SK-N-SH treated with all-trans-retinoic acid at 6 μM for 48 hours (cell line): ENCODE measurements at regions not wholly inside any gene's neighbourhood (a gene's known extent, or its start where the extent isn't known, plus 50 kb on each side); places are given as distances from the start of the nearest gene placed in this dataset.

ENCODE experiments used
- ATAC-seq: fragments of 200-7000 bp; cut with Tn5 transposase; 3 replicates; pipeline ENCODE4 v1.9.1; 2020; ENCODE audit warnings: mild to moderate bottlenecking, moderate library complexity
- ARNTL ChIP-seq: fragments of 450-650 bp; formaldehyde crosslinking; IDR thresholded peaks from 2 replicates; pipeline ENCODE4 v1.5.0; 2020; ENCODE audit warnings: low read depth, mild to moderate bottlenecking, moderate library complexity, borderline replicate concordance
- BACH2 ChIP-seq: fragments of 250-450 bp; sonication (Bioruptor Pico); IDR thresholded peaks from 2 replicates; pipeline ENCODE4 v1.9.0; 2021; ENCODE audit warnings: mild to moderate bottlenecking, borderline replicate concordance
- CSDC2 ChIP-seq: fragments of 250-450 bp; sonication (Bioruptor Pico); IDR thresholded peaks from 2 replicates; pipeline ENCODE4 v1.5.0; 2020; ENCODE audit warnings: mild to moderate bottlenecking, moderate library complexity
- ESRRG ChIP-seq: fragments of 250-450 bp; sonication (Bioruptor Pico); IDR thresholded peaks from 2 replicates; pipeline ENCODE4 v1.6.1; 2021; ENCODE audit warnings: mild to moderate bottlenecking
- GLIS3 ChIP-seq: fragments of 250-450 bp; sonication (Bioruptor Pico); IDR thresholded peaks from 2 replicates; pipeline ENCODE4 v1.5.0; 2020; ENCODE audit warnings: mild to moderate bottlenecking, moderate library complexity
- ISL1 ChIP-seq: fragments of 250-450 bp; sonication (Bioruptor Pico); IDR thresholded peaks from 2 replicates; pipeline ENCODE4 v2.1.2; 2022; ENCODE audit warnings: mild to moderate bottlenecking, moderate library complexity
- OSR1 ChIP-seq: fragments of 250-450 bp; sonication (Bioruptor Pico); IDR thresholded peaks from 2 replicates; pipeline ENCODE4 v1.8.0; 2022; ENCODE audit warnings: moderate library complexity, mild to moderate bottlenecking, inconsistent platforms
- PATZ1 ChIP-seq: fragments of 250-450 bp; sonication (Bioruptor Pico); IDR thresholded peaks from 2 replicates; pipeline ENCODE4 v1.8.0; 2020; ENCODE audit warnings: mild to moderate bottlenecking, moderate library complexity, borderline replicate concordance
- PPARA ChIP-seq: fragments of 250-450 bp; sonication (Bioruptor Pico); IDR thresholded peaks from 2 replicates; pipeline ENCODE4 v1.5.0; 2020; ENCODE audit warnings: mild to moderate bottlenecking, borderline replicate concordance
- RARB ChIP-seq: fragments of 250-450 bp; sonication (Bioruptor Pico); IDR thresholded peaks from 2 replicates; pipeline ENCODE4 v1.8.0; 2021; ENCODE audit warnings: mild to moderate bottlenecking, moderate library complexity
- SNAI2 ChIP-seq: fragments of 250-450 bp; sonication (Bioruptor Pico); IDR thresholded peaks from 2 replicates; pipeline ENCODE4 v1.5.0; 2020; ENCODE audit warnings: mild to moderate bottlenecking, moderate library complexity
- TCF4 ChIP-seq: fragments of 250-450 bp; sonication (Bioruptor Pico); IDR thresholded peaks from 2 replicates; pipeline ENCODE4 v1.8.0; 2021; ENCODE audit warnings: mild to moderate bottlenecking, moderate library complexity, borderline replicate concordance
- TOX ChIP-seq: fragments of 250-450 bp; sonication (Bioruptor Pico); IDR thresholded peaks from 2 replicates; pipeline ENCODE4 v1.8.0; 2021; ENCODE audit warnings: mild to moderate bottlenecking, moderate library complexity, borderline replicate concordance
- ZC3H10 ChIP-seq: fragments of 250-450 bp; sonication (Bioruptor Pico); IDR thresholded peaks from 2 replicates; pipeline ENCODE4 v1.5.1; 2021; ENCODE audit warnings: mild to moderate bottlenecking, moderate library complexity
- ZFP30 ChIP-seq: fragments of 450-650 bp; formaldehyde crosslinking; IDR thresholded peaks from 2 replicates; pipeline ENCODE4 v1.5.0; 2022; ENCODE audit warnings: mild to moderate bottlenecking, moderate library complexity
- ZNF565 ChIP-seq: fragments of 450-650 bp; formaldehyde crosslinking; conservative IDR thresholded peaks from 2 replicates; pipeline ENCODE4 v1.5.0; 2020; ENCODE audit warnings: low read depth, mild to moderate bottlenecking, moderate library complexity
- ZNF70 ChIP-seq: fragments of 450-650 bp; formaldehyde crosslinking; IDR thresholded peaks from 2 replicates; pipeline ENCODE4 v1.5.0; 2020; ENCODE audit warnings: mild to moderate bottlenecking, moderate library complexity
- ZNF8 ChIP-seq: fragments of 450-650 bp; formaldehyde crosslinking; IDR thresholded peaks from 2 replicates; pipeline ENCODE4 v1.5.0; 2020; ENCODE audit warnings: mild to moderate bottlenecking, moderate library complexity
- TF ChIP-seq, protein P1 (sequence below): fragments of 250-450 bp; sonication (Bioruptor Pico); IDR thresholded peaks from 2 replicates; pipeline ENCODE4 v1.5.0; 2020; ENCODE audit warnings: mild to moderate bottlenecking, moderate library complexity
- TF ChIP-seq, protein P2 (sequence below): fragments of 250-450 bp; sonication (Bioruptor Pico); IDR thresholded peaks from 2 replicates; pipeline ENCODE4 v1.8.0; 2021; ENCODE audit warnings: low read depth, mild to moderate bottlenecking, moderate library complexity, borderline replicate concordance
- TF ChIP-seq, protein P3 (sequence below): fragments of 250-450 bp; sonication (Bioruptor Pico); IDR thresholded peaks from 2 replicates; pipeline ENCODE4 v1.5.1; 2020; ENCODE audit warnings: low read depth, mild to moderate bottlenecking, moderate library complexity

DNA sequence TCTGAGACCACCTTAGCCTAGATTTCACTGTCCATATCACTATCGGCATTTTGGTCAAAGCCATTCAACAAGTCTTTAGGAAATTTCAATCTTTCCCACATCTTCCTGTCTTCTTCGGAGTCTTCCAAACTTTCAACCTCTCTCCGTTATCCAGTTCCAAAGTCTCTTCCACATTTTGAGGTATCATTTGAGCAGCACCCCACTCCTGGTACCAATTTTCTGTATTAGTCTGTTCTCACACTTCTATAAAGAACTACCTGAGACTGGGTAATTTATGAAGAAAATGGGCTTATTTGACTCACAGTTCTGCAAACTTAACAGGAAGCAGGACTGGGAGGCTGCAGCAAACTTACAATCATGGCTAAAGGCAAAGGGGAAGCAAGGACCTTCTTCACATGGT lies 215.5 kb downstream of the CYLC2 start:
- no peak for ATAC-seq
- TF ChIP-seq GLIS3 (CRISPR knock-in tag) = no peak
- no peak for TF ChIP-seq ZC3H10 (CRISPR knock-in tag)
- TF ChIP-seq SNAI2 = no peak
- no peak for TF ChIP-seq ZNF70 (CRISPR knock-in tag)
- TF ChIP-seq ARNTL = no peak
- no peak for TF ChIP-seq OSR1 (CRISPR knock-in tag)
- TF ChIP-seq, protein P1, sequence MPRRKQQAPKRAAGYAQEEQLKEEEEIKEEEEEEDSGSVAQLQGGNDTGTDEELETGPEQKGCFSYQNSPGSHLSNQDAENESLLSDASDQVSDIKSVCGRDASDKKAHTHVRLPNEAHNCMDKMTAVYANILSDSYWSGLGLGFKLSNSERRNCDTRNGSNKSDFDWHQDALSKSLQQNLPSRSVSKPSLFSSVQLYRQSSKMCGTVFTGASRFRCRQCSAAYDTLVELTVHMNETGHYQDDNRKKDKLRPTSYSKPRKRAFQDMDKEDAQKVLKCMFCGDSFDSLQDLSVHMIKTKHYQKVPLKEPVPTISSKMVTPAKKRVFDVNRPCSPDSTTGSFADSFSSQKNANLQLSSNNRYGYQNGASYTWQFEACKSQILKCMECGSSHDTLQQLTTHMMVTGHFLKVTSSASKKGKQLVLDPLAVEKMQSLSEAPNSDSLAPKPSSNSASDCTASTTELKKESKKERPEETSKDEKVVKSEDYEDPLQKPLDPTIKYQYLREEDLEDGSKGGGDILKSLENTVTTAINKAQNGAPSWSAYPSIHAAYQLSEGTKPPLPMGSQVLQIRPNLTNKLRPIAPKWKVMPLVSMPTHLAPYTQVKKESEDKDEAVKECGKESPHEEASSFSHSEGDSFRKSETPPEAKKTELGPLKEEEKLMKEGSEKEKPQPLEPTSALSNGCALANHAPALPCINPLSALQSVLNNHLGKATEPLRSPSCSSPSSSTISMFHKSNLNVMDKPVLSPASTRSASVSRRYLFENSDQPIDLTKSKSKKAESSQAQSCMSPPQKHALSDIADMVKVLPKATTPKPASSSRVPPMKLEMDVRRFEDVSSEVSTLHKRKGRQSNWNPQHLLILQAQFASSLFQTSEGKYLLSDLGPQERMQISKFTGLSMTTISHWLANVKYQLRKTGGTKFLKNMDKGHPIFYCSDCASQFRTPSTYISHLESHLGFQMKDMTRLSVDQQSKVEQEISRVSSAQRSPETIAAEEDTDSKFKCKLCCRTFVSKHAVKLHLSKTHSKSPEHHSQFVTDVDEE = no peak
- no peak for TF ChIP-seq CSDC2 (CRISPR knock-in tag)
- TF ChIP-seq, all 23 proteins: peak for 0

DNA sequence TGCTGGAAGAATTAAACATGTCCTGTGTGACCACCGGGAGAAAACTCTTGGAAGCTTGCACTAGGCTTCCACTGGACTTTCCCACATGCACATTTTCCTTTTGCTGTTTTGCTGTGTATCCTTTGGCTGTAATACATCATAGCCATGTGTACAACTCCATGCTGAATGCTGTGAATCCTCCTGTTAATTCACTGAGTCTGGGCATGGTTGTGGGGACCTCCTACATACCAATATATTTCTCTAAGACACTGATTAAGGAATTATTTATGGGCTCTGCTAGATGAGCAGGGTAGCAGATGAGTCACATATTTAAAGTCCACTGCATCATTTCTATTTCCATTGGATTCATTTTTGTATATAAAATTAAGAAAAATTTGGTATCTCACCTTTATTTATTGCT lies 220.1 kb downstream of the CYLC2 start:
- no peak for ATAC-seq

DNA sequence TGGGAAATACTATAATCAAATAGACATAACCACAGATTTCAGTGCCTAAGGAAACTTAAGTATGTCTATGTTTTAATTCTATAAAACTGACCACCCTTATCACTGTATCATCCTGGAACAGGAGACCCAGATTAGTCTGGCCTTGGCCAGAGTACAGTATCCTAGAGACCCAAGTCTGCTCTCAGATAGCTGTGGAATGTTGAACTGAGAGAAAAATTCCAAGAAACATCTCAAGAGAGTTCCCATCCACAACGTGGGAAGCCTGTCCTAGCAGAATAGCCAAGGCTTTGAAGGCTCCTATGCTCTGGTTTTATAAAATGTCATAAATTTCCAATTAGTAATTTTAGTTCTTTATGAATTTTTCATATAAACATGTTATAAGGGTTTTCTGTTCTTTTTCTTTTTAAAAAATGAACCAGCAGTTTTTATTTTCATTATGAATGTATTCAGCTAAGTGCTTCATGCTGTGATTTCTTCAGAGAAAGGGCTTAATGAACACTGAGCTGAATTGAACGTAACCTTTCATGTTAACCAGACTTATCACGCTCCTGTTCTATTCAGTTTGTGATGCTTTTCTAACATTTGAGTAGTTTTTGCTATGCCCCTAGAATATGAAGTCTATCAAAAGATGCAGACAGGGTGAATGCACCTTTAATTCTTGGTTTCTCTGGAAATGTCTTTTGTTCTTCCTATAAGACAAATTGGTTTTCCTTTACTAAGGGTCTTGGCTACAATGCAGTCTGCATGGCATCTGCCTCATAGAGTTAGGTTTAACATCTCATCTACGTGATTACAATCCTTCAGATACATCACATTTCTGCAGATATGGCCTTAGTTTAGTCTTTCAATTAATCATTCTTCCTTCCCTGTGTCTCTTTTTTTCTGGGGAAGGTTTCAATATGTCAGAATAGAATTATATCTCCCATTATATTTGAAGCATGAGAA lies 230.8 kb downstream of the CYLC2 start:
- no peak for TF ChIP-seq ARNTL
- TF ChIP-seq, all 23 proteins: peak for 0
- ATAC-seq = no peak

More for the DNA sequence above, 220.1 kb downstream of the CYLC2 start:
- TF ChIP-seq ARNTL (no peak), TCF4 (CRISPR knock-in tag) (no peak), ZFP30 (no peak), ZNF8 (CRISPR knock-in tag) (no peak), ZNF565 (no peak), OSR1 (CRISPR knock-in tag) (no peak), ESRRG (CRISPR knock-in tag) (no peak), TOX (no peak), ISL1 (CRISPR knock-in tag) (no peak), ZNF70 (CRISPR knock-in tag) (no peak), RARB (no peak)
- TF ChIP-seq, protein P1 = no peak
- TF ChIP-seq, protein P2, sequence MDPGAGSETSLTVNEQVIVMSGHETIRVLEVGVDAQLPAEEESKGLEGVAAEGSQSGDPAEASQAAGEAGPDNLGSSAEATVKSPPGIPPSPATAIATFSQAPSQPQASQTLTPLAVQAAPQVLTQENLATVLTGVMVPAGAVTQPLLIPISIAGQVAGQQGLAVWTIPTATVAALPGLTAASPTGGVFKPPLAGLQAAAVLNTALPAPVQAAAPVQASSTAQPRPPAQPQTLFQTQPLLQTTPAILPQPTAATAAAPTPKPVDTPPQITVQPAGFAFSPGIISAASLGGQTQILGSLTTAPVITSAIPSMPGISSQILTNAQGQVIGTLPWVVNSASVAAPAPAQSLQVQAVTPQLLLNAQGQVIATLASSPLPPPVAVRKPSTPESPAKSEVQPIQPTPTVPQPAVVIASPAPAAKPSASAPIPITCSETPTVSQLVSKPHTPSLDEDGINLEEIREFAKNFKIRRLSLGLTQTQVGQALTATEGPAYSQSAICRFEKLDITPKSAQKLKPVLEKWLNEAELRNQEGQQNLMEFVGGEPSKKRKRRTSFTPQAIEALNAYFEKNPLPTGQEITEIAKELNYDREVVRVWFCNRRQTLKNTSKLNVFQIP = no peak

- ATAC-seq = no peak
- no peak for TF ChIP-seq ZNF8 (CRISPR knock-in tag)
- no peak for TF ChIP-seq PATZ1 (CRISPR knock-in tag)
- TF ChIP-seq ESRRG (CRISPR knock-in tag) = no peak
- TF ChIP-seq CSDC2 (CRISPR knock-in tag) = no peak
- TF ChIP-seq ZFP30 = no peak
- TF ChIP-seq, protein P3, sequence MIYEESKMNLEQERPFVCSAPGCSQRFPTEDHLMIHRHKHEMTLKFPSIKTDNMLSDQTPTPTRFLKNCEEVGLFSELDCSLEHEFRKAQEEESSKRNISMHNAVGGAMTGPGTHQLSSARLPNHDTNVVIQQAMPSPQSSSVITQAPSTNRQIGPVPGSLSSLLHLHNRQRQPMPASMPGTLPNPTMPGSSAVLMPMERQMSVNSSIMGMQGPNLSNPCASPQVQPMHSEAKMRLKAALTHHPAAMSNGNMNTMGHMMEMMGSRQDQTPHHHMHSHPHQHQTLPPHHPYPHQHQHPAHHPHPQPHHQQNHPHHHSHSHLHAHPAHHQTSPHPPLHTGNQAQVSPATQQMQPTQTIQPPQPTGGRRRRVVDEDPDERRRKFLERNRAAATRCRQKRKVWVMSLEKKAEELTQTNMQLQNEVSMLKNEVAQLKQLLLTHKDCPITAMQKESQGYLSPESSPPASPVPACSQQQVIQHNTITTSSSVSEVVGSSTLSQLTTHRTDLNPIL (CRISPR knock-in tag) = no peak
- no peak for TF ChIP-seq TOX
- TF ChIP-seq ARNTL = no peak
- TF ChIP-seq ZC3H10 (CRISPR knock-in tag) = no peak
- no peak for TF ChIP-seq BACH2 (CRISPR knock-in tag)
- no peak for TF ChIP-seq ZNF70 (CRISPR knock-in tag)
- TF ChIP-seq SNAI2 = no peak
- TF ChIP-seq TCF4 (CRISPR knock-in tag) = no peak
- TF ChIP-seq, protein P1 = no peak
- no peak for TF ChIP-seq PPARA (CRISPR knock-in tag)
- TF ChIP-seq OSR1 (CRISPR knock-in tag) = no peak
These were observed 231.5 kb downstream of the CYLC2 start for GRCh38 chr9:103226647-103227013.
